Left lung (tissue), 4 donors: ENCODE measurements at regions not wholly inside any gene's neighbourhood (a gene's known extent, or its start where the extent isn't known, plus 50 kb on each side); places are given as distances from the start of the nearest gene placed in this dataset.

Source experiments
- ATAC-seq: fragments of 200-7000 bp; cut with Tn5 transposase; one replicate; pipeline ENCODE4 v1.9.1; 2020; ENCODE audit warnings: moderate library complexity
- DNase-seq, 4 donors: peaks; one replicate each; pipeline ENCODE4 v3.0.0-alpha.2; 2013 to 2020
- H3K27ac ChIP-seq, 2 donors: fragments of 200-600 bp; sonication (generic) in 1 of 2; one replicate each; pipeline versions ENCODE4 v1.5.0 to v1.8.0; 2020 to 2021
- H3K27me3 ChIP-seq, 2 donors: fragments of 200-600 bp; sonication (generic) in 1 of 2; one replicate each; pipeline versions ENCODE4 v1.5.0 to v1.8.0; 2020 to 2021
- H3K36me3 ChIP-seq, 2 donors: fragments of 200-600 bp; sonication (generic) in 1 of 2; one replicate each; pipeline versions ENCODE4 v1.5.0 to v1.8.0; 2020 to 2021
- H3K4me1 ChIP-seq, 2 donors: fragments of 200-600 bp; one replicate each; pipeline ENCODE4 v1.8.0; 2021
- H3K4me3 ChIP-seq, 2 donors: fragments of 200-600 bp; sonication (generic) in 1 of 2; one replicate each; pipeline versions ENCODE4 v1.5.0 to v1.8.0; 2020 to 2021; ENCODE audit warnings: mild to moderate bottlenecking in 1 of 2
- H3K9me3 ChIP-seq, 2 donors: fragments of 200-600 bp; sonication (generic) in 1 of 2; one replicate each; pipeline versions ENCODE4 v1.5.0 to v1.8.0; 2020 to 2021
- intact Hi-C, 2 donors: fragments of 100-400 bp; cut with DNase I; formaldehyde crosslinking; loops; one replicate each; pipeline versions ENCODE4 v1.11.2 to v1.14.2; 2022
- TF ChIP-seq, protein P1 (sequence below), 2 donors: fragments of 200-600 bp; sonication (generic) in 1 of 2; IDR thresholded peaks; one replicate each; pipeline versions ENCODE4 v1.5.0 to v1.8.0; 2021; ENCODE audit warnings: antibody characterized with exemption in 2 of 2
- donor health status: DM: no; HTN: yes; CAD: no.
- donor health status: DM: no; HTN: no; CAD: no.

DNA sequence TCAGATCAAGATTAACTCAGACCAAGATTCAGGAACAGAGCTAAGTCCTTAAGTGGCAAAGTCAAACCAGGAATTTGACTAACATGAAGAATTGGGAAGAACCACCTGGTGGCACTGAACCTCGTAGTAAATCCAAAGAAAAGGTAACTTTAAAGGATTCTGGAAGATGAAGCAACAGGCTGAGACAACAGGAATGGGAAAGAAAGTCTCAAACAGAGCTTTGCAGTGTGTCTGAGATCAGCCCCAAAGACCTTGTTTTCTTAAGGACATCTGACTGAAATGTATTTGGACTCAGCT lies 126.1 kb downstream of the ASB9 start:
- TF ChIP-seq, protein P1, sequence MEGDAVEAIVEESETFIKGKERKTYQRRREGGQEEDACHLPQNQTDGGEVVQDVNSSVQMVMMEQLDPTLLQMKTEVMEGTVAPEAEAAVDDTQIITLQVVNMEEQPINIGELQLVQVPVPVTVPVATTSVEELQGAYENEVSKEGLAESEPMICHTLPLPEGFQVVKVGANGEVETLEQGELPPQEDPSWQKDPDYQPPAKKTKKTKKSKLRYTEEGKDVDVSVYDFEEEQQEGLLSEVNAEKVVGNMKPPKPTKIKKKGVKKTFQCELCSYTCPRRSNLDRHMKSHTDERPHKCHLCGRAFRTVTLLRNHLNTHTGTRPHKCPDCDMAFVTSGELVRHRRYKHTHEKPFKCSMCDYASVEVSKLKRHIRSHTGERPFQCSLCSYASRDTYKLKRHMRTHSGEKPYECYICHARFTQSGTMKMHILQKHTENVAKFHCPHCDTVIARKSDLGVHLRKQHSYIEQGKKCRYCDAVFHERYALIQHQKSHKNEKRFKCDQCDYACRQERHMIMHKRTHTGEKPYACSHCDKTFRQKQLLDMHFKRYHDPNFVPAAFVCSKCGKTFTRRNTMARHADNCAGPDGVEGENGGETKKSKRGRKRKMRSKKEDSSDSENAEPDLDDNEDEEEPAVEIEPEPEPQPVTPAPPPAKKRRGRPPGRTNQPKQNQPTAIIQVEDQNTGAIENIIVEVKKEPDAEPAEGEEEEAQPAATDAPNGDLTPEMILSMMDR (IDR thresholded peaks at IDR 0.05): no peak
- DNase-seq: no peak
- H3K4me1 ChIP-seq: no peaks in the 10 kb centered on the region
- H3K36me3 ChIP-seq: no peaks in the 10 kb centered on the region
- no peaks in the 10 kb centered on the region for H3K9me3 ChIP-seq
- intact Hi-C loops: no loop called here
- H3K27me3 ChIP-seq: no peaks in the 10 kb centered on the region
- no peak for ATAC-seq
- H3K27ac ChIP-seq: no peak overlapping the region
- no peak overlapping the region for H3K4me3 ChIP-seq

DNA sequence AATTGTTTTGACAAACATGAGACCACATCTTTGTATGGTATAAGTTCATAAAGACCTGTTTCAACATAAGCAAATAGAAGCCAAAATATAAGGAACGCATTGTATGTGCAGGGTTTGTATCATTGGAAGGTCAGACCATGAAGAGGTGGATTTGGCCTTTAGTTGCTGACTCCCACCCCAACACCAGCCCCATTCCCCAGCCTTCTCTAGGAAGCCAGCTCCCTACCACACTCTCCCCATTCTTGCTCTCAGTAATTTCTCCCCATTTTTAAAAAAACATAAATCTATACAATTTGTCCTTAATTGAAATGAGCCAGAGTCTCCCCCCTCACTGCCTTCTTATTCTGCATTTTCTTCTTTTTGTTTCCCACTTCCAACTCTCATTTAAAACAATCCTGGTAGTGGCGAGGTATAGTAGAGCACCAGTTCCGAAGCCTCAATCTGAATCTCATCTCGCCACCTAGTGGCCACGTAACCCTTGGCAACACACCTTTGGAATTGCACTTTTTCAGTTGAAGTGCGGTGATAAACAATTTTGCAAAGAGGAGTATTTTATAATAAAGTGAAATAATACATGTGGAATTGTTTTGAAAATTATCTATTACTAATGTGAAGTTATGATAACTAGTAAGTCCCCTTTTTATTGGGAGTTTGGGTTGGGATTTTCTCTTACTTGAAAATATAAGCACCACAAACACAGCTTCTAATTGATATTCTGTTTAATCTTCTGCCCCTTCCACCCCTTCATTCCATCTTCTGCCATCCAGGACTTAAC lies 126.6 kb downstream of the ASB9 start:
- H3K4me1 ChIP-seq: no peaks in the 10 kb centered on the region
- ATAC-seq (peak; percentile 94), DNase-seq (peak in 2 of 4 donors; percentile 33 to 44)
- no peak overlapping the region for H3K4me3 ChIP-seq
- no peak overlapping the region for H3K27ac ChIP-seq
- no peaks in the 10 kb centered on the region for H3K27me3 ChIP-seq
- TF ChIP-seq, protein P1 (IDR thresholded peaks at IDR 0.05): peak; percentile 55 to 71
- H3K9me3 ChIP-seq: no peaks in the 10 kb centered on the region
- H3K36me3 ChIP-seq: no peaks in the 10 kb centered on the region
- intact Hi-C loops: no loop called here

DNA sequence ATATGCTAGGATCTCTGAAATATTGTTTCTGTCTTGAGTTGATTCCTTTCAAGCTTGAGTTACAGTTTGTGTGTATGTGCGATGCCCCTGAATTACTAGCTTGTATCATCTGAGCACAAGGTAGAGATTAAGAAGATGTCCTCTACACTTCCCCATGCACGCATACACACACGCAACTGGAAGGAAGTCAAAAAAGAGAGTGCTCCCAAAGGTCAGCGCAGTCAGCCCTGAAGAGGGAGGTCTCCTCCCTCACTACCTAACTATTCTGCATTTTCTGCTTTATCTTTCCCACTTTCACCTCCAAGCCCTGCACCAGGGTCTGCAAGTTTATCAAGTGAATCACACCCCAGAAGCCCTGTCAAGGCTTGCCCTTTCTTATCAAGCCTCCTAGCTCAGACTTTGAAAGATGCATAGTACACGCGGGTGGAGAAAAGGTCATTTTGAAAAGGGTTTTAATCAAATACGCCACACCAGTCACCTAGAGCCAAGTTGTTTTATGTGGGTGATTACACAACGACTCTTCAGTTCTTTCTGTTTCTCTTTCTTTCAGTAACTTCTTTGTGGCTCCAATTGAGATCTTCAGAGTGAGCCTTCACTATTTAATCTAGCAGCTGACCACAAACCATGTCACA lies 127.7 kb downstream of the ASB9 start:
- Histone ChIP-seq H3K4me3 (no peak overlapping the region), H3K27me3 (no peaks in the 10 kb centered on the region), H3K4me1 (no peaks in the 10 kb centered on the region), H3K9me3 (no peaks in the 10 kb centered on the region), H3K36me3 (no peaks in the 10 kb centered on the region), H3K27ac (no peak overlapping the region)
- ATAC-seq: peak; percentile 53
- DNase-seq: peak in 1 of 4 donors; percentile 1
- TF ChIP-seq, protein P1 (IDR thresholded peaks at IDR 0.05): no peak
- intact Hi-C loops: no loop called here

DNA sequence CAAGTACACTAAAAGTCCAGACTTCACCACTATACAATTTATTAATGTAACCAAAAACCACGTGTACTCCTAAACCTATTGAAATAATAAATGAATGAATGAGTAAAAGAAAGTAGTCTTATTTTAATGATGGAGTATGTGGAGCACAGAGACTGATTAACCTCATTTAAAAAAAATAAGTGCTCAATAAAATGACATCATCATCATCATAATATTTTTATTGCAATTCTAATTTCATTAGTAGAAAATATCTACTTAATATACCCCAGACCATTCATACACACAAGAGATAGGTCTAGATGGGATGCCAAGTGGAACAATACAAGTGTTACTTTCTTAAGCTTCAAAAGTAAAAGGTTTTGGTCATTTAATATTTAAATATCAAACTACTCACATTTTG lies 133.1 kb downstream of the ASB9 start:
- DNase-seq (no peak), ATAC-seq (no peak)
- TF ChIP-seq, protein P1 (IDR thresholded peaks at IDR 0.05): no peak
- H3K9me3 ChIP-seq: no peaks in the 10 kb centered on the region
- no peaks in the 10 kb centered on the region for H3K4me1 ChIP-seq
- no peaks in the 10 kb centered on the region for H3K27me3 ChIP-seq
- no peaks in the 10 kb centered on the region for H3K36me3 ChIP-seq
- no peak overlapping the region for H3K4me3 ChIP-seq
- intact Hi-C loops: no loop called here
- no peak overlapping the region for H3K27ac ChIP-seq

DNA sequence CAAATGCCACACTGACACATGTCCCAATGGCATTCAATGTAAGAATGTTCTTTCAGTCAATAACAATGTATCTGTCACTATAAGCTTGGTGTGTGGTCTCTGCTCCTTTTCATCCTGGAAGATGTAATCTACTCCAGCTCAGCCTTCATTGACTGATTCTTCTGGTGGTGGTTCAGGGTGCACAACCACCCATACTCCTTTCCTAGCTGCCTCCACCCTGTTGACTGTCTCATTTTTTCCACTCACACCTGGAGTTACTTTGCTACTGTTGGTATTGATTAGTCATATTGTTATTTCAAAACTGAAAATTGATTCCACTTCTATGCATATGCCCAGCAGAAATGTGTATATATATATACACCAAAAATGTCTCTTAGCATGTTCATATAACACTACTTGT lies 140.5 kb downstream of the ASB9 start:
- intact Hi-C loops: no loop called here
- ATAC-seq (no peak), DNase-seq (no peak)
- no peaks in the 10 kb centered on the region for H3K9me3 ChIP-seq
- H3K27ac ChIP-seq: no peak overlapping the region
- no peak overlapping the region for H3K4me3 ChIP-seq
- no peaks in the 10 kb centered on the region for H3K27me3 ChIP-seq
- H3K36me3 ChIP-seq: no peaks in the 10 kb centered on the region
- TF ChIP-seq, protein P1 (IDR thresholded peaks at IDR 0.05): no peak
- H3K4me1 ChIP-seq: no peaks in the 10 kb centered on the region
